Endodermal cell (in vitro differentiated cells): ENCODE measurements at regions not wholly inside any gene's neighbourhood (a gene's known extent, or its start where the extent isn't known, plus 50 kb on each side); places are given as distances from the start of the nearest gene placed in this dataset.
A peak's percentile ranks its signal among the peaks of the same experiment; 100 is the strongest.

Experiments used
- DNase-seq: peaks from one replicate; pipeline ENCODE4 v3.0.0-alpha.2; 2017
- H3K27ac ChIP-seq: 2 replicates; pipeline ENCODE4 v1.5.1; 2013; ENCODE audit warnings: mild to moderate bottlenecking, low read depth, low read length, moderate library complexity
- H3K27me3 ChIP-seq: 2 replicates; pipeline ENCODE4 v1.6.1; 2013; ENCODE audit warnings: mild to moderate bottlenecking, low read length, moderate library complexity; ENCODE audit not compliant: insufficient read depth, control insufficient read depth, poor library complexity, severe bottlenecking
- H3K36me3 ChIP-seq: 2 replicates; pipeline ENCODE4 v1.7.0; 2013; ENCODE audit warnings: mild to moderate bottlenecking, low read length, moderate library complexity; ENCODE audit not compliant: control insufficient read depth, insufficient read depth
- H3K4me1 ChIP-seq: one replicate; pipeline ENCODE4 v1.7.0; 2013; ENCODE audit warnings: low read length; ENCODE audit not compliant: control insufficient read depth, insufficient read depth
- H3K4me3 ChIP-seq: 2 replicates; pipeline ENCODE4 v1.5.1; 2013; ENCODE audit warnings: mild to moderate bottlenecking, low read length, moderate library complexity
- H3K9ac ChIP-seq: 2 replicates; pipeline ENCODE4 v1.6.1; 2013; ENCODE audit warnings: mild to moderate bottlenecking, low read length, moderate library complexity; ENCODE audit not compliant: poor library complexity, severe bottlenecking; ENCODE audit errors: extremely low read depth
- H3K9me3 ChIP-seq: 2 replicates; pipeline ENCODE4 v1.6.1; 2013; ENCODE audit warnings: mild to moderate bottlenecking, low read length, moderate library complexity; ENCODE audit not compliant: control insufficient read depth
- H3K27ac Mint-ChIP-seq: 2 replicates; pipeline ENCODE4 v1.8.0; 2020; ENCODE audit warnings: mixed read lengths
- H3K27me3 Mint-ChIP-seq: 2 replicates; pipeline ENCODE4 v1.8.0; 2021; ENCODE audit warnings: mild to moderate bottlenecking, mixed read lengths; ENCODE audit not compliant: insufficient read depth
- H3K36me3 Mint-ChIP-seq: 2 replicates; pipeline ENCODE4 v1.8.0; 2020; ENCODE audit warnings: low read depth, mixed read lengths
- H3K4me1 Mint-ChIP-seq: 2 replicates; pipeline ENCODE4 v1.8.0; 2020; ENCODE audit warnings: mixed read lengths
- H3K4me3 Mint-ChIP-seq: 2 replicates; pipeline ENCODE4 v1.8.0; 2020; ENCODE audit warnings: mild to moderate bottlenecking, moderate library complexity, mixed read lengths
- H3K9me3 Mint-ChIP-seq: 2 replicates; pipeline ENCODE4 v1.8.0; 2020; ENCODE audit warnings: mild to moderate bottlenecking, mixed read lengths
- CTCF ChIP-seq: fragments of 200-600 bp; sonication (generic); conservative IDR thresholded peaks from 2 replicates; pipeline ENCODE4 v1.5.0; 2021; ENCODE audit warnings: antibody characterized with exemption, mild to moderate bottlenecking
- WGBS, 2 experiments: methylation state at CpG; one replicate each; pipeline versions ENCODE4 v1.1.5 to v1.1.7; 2013; ENCODE audit warnings: missing lambda C conversion rate in 2 of 2, mixed read lengths in 1 of 2; ENCODE audit not compliant: insufficient coverage in 1 of 2, insufficient read length in 1 of 2; 5-methylcytosine and 5-hydroxymethylcytosine counted together

- no peak for DNase-seq
- H3K27ac ChIP-seq, result no peak overlapping the region
- Mint-ChIP-seq H3K9me3 (no peaks in the 10 kb centered on the region), H3K27ac (peak overlapping the region; percentile 56), H3K36me3 (peaks cover 3% of the 10 kb centered on the region), H3K4me1 (peaks cover 70% of the 10 kb centered on the region), H3K4me3 (no peak overlapping the region), H3K27me3 (no peaks in the 10 kb centered on the region)
- H3K9me3 ChIP-seq, result no peaks in the 10 kb centered on the region
- peaks cover 25% of the 10 kb centered on the region for H3K4me1 ChIP-seq
- WGBS, 2 experiments, result 4% methylated on average over 2 of the region's 2 CpGs; no CpG with 5 or more reads in 1 of the 2 experiments
- peaks cover 8% of the 10 kb centered on the region for H3K36me3 ChIP-seq
- peak overlapping the region; percentile 8 for H3K4me3 ChIP-seq
- H3K27me3 ChIP-seq, result no peaks in the 10 kb centered on the region
- TF ChIP-seq CTCF, result peak; percentile 97
- no peak overlapping the region for H3K9ac ChIP-seq
Measured at GRCh38 chr12:22856178-22856577, 231.2 kb downstream of the ETNK1 start.

GRCh38 chr12:22858849-22859570, 234.0 kb downstream of the ETNK1 start:
- Histone ChIP-seq H3K27me3 (no peaks in the 10 kb centered on the region), H3K4me3 (peak overlapping the region; percentile 72), H3K9me3 (no peaks in the 10 kb centered on the region), H3K27ac (peak overlapping the region; percentile 27), H3K4me1 (peaks cover 29% of the 10 kb centered on the region), H3K9ac (peak overlapping the region; percentile 32), H3K36me3 (peaks cover 34% of the 10 kb centered on the region)
- DNase-seq, result peak; percentile 83
- Mint-ChIP-seq H3K4me3 (peak overlapping the region; percentile 33), H3K27me3 (no peaks in the 10 kb centered on the region), H3K27ac (peak overlapping the region; percentile 91), H3K4me1 (peaks cover 77% of the 10 kb centered on the region), H3K36me3 (peaks cover 28% of the 10 kb centered on the region), H3K9me3 (no peaks in the 10 kb centered on the region)
- 21 to 52% methylated on average over 6 to 9 of the region's 9 CpGs for WGBS, 2 experiments
- no peak for TF ChIP-seq CTCF

GRCh38 chr12:22860926-22861325, 236.0 kb downstream of the ETNK1 start:
- no peak overlapping the region for H3K27ac ChIP-seq
- no peaks in the 10 kb centered on the region for H3K9me3 ChIP-seq
- peak overlapping the region; percentile 7 for H3K4me3 Mint-ChIP-seq
- peaks cover 53% of the 10 kb centered on the region for H3K36me3 ChIP-seq
- peaks cover 64% of the 10 kb centered on the region for H3K4me1 Mint-ChIP-seq
- H3K27me3 ChIP-seq, result no peaks in the 10 kb centered on the region
- DNase-seq, result peak; percentile 83
- no peak for TF ChIP-seq CTCF
- peak overlapping the region; percentile 64 for H3K4me3 ChIP-seq
- WGBS, 2 experiments, result 52 to 54% methylated on average over 3 of the region's 3 CpGs
- H3K27me3 Mint-ChIP-seq, result no peaks in the 10 kb centered on the region
- peaks cover 25% of the 10 kb centered on the region for H3K4me1 ChIP-seq
- H3K36me3 Mint-ChIP-seq, result peaks cover 37% of the 10 kb centered on the region
- no peak overlapping the region for H3K9ac ChIP-seq
- H3K27ac Mint-ChIP-seq, result peak overlapping the region; percentile 15
- H3K9me3 Mint-ChIP-seq, result no peaks in the 10 kb centered on the region
